ENCODE measurements at regions not wholly inside any gene's neighbourhood (a gene's known extent, or its start where the extent isn't known, plus 50 kb on each side); places are given as distances from the start of the nearest gene placed in this dataset.

DNA sequence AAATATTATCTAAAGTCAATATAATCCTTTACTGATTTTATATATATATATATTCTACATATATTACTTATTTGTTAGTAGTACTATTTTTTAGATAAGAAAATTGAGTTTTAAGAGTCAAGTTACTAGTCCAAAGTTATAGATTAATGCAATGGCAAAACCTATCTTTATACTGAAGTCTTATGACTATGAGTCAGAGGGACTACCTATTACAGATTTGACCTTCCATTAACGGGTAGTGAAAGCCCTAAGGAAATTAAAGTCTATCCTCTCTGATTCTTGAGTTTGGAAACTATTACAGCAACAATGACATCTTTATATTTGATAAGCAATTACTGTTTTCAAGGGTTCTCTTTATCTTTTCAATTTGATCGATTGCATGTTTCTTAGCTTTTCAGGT, 315.8 kb downstream of the CASP12 start:
- Histone ChIP-seq H3K27me3 (ENCODE audit: insufficient read depth, low read length) (no peaks in the 10 kb centered on the region), H3K4me3 (ENCODE audit: low read length) (no peak overlapping the region), H3K4me1 (ENCODE audit: insufficient read depth, low read length) (peaks cover 6% of the 10 kb centered on the region), H3K9me3 (ENCODE audit: low read length) (no peaks in the 10 kb centered on the region), H3K36me3 (ENCODE audit: insufficient read depth, low read length) (no peaks in the 10 kb centered on the region), H2AFZ (ENCODE audit: low read depth, low read length) (no peak overlapping the region)

DNA sequence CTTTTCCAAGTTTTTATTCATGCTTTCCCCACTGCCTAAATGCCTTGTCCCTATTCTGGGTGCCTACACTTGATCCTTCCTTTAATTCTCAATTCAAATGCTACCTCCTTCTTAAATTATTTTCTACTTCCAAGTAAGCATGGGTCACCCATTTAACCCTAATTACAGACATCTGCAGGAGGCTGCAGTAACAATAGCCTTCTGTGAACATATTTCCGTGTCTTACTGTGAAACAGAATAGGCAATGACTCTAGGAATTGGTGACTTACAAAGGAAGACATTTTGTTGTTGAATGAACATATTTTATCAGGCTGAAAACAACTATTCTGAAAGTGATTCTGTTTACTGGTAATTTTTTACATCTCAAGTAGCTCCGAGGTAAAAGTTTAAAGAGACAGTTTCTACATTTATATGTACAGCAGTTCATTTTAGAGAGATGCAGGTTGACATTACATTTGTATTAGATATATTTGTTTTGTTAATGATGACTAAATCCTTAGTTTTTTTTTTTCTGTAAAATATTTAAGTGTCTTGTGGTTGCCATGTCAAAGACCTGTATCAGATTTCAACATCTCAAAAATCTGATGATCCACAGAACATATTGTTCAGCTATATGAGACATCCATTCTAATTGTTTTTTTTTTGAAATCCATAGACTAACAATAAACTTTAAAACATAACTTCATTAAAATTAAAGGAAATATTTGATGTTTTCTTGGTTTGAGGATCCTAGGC, 316.8 kb downstream of the CASP12 start:
- peak overlapping the region; percentile 61 for H2AFZ ChIP-seq (ENCODE audit: low read depth, low read length)
- no peaks in the 10 kb centered on the region for H3K9me3 ChIP-seq (ENCODE audit: low read length)
- no peak overlapping the region for H3K4me3 ChIP-seq (ENCODE audit: low read length)
- H3K4me1 ChIP-seq (ENCODE audit: insufficient read depth, low read length), result peaks cover 6% of the 10 kb centered on the region
- no peaks in the 10 kb centered on the region for H3K27me3 ChIP-seq (ENCODE audit: insufficient read depth, low read length)
- no peaks in the 10 kb centered on the region for H3K36me3 ChIP-seq (ENCODE audit: insufficient read depth, low read length)

DNA sequence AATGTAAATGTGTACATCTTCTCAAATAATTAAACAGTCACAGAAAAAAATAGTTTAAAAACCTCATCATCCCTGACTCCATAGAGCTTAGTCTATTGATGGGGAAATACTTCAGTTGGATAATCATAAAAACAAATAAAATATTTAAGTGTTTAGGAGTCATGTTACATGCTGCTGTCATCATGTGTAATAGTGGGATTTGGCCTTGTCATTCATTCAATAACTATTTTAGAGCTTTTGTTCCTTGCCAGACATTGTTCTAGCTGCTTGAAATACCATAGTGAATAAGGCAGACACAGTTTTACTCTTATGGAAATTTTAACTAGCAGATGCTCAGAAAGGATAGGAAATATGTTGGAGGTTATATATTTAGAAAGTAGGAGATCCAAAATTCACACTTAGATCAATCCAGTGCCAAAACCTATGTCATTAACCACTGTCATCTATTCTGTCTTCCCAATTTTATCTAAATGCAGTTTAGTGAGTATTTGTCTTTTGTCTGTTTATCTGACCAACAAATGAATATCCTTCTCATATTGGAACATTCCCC, 324.7 kb downstream of the CASP12 start:
- H2AFZ ChIP-seq (ENCODE audit: low read depth, low read length), result no peak overlapping the region
- H3K4me1 ChIP-seq (ENCODE audit: insufficient read depth, low read length), result peaks cover 23% of the 10 kb centered on the region
- no peaks in the 10 kb centered on the region for H3K27me3 ChIP-seq (ENCODE audit: insufficient read depth, low read length)
- H3K36me3 ChIP-seq (ENCODE audit: insufficient read depth, low read length), result no peaks in the 10 kb centered on the region
- no peak overlapping the region for H3K4me3 ChIP-seq (ENCODE audit: low read length)
- H3K9me3 ChIP-seq (ENCODE audit: low read length), result no peaks in the 10 kb centered on the region

DNA sequence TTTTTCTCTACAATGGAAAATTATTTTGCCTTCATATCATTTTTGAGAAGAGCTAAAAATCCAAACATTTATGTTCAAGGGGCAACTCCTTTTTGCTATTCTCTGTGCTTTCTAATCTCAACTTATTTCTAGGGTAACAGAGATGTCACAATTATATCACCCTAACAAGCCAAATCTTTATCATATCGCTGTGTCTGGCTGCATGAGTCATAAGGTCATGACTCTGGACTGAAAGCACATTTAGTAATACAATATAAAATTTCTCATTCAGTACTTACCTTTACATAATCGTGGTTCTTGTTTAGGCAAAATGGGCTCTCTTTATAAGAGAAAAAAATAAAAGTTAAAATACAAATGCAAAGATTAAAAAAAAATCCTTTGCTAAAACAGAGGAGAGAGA, 326.0 kb downstream of the CASP12 start:
- Histone ChIP-seq H3K27me3 (ENCODE audit: insufficient read depth, low read length) (no peaks in the 10 kb centered on the region), H3K4me1 (ENCODE audit: insufficient read depth, low read length) (peaks cover 23% of the 10 kb centered on the region), H3K4me3 (ENCODE audit: low read length) (no peak overlapping the region), H3K9me3 (ENCODE audit: low read length) (no peaks in the 10 kb centered on the region), H3K36me3 (ENCODE audit: insufficient read depth, low read length) (no peaks in the 10 kb centered on the region), H2AFZ (ENCODE audit: low read depth, low read length) (no peak overlapping the region)

DNA sequence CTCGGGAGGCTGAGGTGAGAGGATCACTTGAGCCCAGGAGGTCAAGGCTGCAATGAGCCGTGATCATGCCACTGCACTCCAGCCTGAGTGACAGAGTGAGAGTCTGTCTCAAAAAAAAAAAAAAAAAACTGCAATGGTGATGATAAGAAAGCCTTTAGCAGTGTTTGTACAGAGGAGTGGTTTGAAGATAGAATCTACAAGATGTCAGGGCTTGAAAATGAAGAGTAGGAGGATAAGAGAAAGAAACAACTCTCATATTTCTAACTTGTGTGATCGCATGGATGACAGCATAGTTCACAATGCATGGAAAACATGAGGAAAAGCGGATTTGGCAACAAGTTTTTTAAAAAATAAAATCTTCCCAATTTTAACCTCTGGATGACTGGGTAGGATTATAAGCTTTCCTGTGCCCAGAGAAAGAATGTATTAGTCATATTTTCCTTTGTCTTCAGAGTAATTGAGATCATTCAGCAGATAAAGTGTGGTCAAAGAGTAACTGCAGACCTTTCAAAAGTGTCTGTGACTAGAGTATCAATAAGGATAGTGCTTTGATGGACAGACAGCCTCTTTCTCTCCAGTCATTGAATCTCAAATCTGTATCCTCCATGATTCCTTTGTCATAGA, 328.1 kb downstream of the CASP12 start:
- Histone ChIP-seq H3K36me3 (ENCODE audit: insufficient read depth, low read length) (no peaks in the 10 kb centered on the region), H3K9me3 (ENCODE audit: low read length) (no peaks in the 10 kb centered on the region), H3K27me3 (ENCODE audit: insufficient read depth, low read length) (no peaks in the 10 kb centered on the region), H2AFZ (ENCODE audit: low read depth, low read length) (peak overlapping the region; percentile 58), H3K4me1 (ENCODE audit: insufficient read depth, low read length) (peaks cover 23% of the 10 kb centered on the region), H3K4me3 (ENCODE audit: low read length) (no peak overlapping the region)

DNA sequence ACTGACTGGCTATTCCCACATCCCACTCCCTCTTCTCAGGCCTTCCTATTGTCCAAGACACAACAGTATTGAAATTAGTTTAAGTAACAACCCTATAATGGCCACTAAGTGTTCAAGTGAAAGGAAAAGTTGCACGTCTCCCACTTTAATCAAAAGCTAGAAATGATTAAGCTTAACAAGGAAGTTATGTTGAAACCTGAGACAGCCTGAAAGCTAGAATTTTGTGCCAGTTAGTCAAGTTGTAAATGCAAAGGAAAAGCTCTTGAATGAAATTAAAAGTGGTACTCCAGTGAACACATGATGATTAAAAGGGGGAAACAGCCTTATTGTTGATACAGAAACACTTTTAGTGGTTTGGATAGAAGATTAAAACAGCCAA, 332.7 kb downstream of the CASP12 start:
- Histone ChIP-seq H3K27me3 (ENCODE audit: insufficient read depth, low read length) (no peaks in the 10 kb centered on the region), H3K4me1 (ENCODE audit: insufficient read depth, low read length) (peaks cover 12% of the 10 kb centered on the region), H2AFZ (ENCODE audit: low read depth, low read length) (no peak overlapping the region), H3K4me3 (ENCODE audit: low read length) (no peak overlapping the region), H3K9me3 (ENCODE audit: low read length) (no peaks in the 10 kb centered on the region), H3K36me3 (ENCODE audit: insufficient read depth, low read length) (no peaks in the 10 kb centered on the region)

DNA sequence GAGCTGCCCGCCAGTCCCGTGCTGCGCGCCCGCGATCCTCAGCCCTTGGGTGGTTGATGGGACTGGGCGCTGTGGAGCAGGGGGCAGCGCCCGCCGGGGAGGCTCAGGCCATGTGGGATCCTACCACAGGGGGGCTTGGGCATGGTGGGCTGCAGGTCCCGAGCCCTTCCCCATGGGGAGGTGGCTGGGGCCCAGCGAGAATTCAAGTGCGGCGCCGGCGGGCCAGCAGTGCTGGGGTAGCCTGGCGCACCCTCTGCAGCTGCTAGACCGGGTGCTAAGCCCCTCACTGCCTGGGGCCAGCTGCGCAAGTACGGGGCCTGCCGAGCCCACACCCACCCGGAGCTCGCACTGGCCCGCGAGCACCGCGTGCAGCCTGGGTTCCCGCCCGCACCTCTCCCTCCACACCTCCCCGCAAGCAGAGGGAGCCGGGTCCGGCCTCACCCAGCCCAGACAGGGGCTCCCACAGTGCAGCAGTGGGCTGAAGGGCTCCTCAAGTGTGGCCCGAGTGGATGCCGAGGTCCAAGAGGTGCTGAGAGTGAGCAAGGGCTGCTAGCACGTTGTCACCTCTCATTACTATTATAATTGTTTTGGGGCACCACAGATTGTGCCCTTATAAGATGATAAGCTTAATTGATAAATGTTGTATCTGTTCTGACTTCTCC, 333.2 kb downstream of the CASP12 start:
- H3K36me3 ChIP-seq (ENCODE audit: insufficient read depth, low read length), result no peaks in the 10 kb centered on the region
- no peak overlapping the region for H2AFZ ChIP-seq (ENCODE audit: low read depth, low read length)
- no peaks in the 10 kb centered on the region for H3K9me3 ChIP-seq (ENCODE audit: low read length)
- H3K4me1 ChIP-seq (ENCODE audit: insufficient read depth, low read length), result peaks cover 6% of the 10 kb centered on the region
- H3K4me3 ChIP-seq (ENCODE audit: low read length), result no peak overlapping the region
- no peaks in the 10 kb centered on the region for H3K27me3 ChIP-seq (ENCODE audit: insufficient read depth, low read length)

DNA sequence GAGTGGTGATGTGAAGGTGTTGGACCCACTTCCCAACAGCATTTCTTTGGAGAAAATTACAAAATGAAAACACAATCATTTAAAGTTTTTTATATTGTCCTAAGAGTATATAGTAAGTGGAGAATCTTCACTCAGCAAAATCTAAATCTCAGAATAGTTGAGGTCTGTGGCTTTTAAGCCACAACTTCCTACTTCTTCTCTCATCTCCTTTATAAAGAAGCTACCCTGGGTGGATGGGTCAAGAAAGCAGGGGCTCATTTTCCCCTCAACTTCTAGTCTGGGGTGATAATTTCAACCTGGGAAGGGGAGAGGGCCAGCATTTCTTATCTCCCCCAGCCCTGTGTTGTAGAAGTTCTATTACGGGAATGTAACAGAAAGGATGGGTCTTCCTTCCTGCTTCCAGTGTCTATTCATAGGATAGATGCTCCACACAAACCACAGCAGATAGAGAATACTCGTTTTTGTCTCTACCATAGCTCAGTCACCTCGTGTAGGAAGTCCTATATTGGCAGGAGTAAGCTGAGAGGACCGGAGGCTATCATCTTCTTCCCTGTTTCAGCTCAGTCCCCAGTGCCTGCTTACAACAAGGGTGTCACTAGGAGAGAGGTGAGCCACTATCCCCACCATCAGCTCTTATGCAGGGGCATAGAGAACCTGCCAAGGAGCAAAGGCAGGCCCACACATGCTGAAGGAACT, 341.5 kb downstream of the CASP12 start:
- H3K4me1 ChIP-seq (ENCODE audit: insufficient read depth, low read length), result peaks cover 5% of the 10 kb centered on the region
- H3K4me3 ChIP-seq (ENCODE audit: low read length), result no peak overlapping the region

DNA sequence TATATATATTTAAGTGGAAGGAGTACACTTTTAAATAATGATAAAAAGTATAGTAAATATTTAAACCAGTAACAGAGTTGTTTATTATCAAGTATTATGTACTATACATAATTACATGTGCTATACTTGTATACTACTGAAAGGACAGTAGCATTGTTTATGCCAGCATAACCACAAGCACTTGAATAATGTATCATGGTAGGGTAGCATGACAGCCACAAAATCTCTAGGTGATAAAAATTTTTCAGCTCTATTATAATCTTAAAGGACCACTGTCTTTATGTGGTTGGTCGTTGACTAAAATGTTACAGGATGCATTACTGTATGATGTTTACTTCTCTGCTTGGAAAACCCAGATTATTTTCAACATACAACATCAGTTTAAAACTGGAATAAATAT, 349.2 kb downstream of the CASP12 start:
- Histone ChIP-seq H3K4me1 (ENCODE audit: insufficient read depth, low read length) (no peaks in the 10 kb centered on the region), H3K9me3 (ENCODE audit: low read length) (no peaks in the 10 kb centered on the region), H2AFZ (ENCODE audit: low read depth, low read length) (no peak overlapping the region), H3K27me3 (ENCODE audit: insufficient read depth, low read length) (no peaks in the 10 kb centered on the region), H3K36me3 (ENCODE audit: insufficient read depth, low read length) (no peaks in the 10 kb centered on the region), H3K4me3 (ENCODE audit: low read length) (no peak overlapping the region)

More for the DNA sequence above, 341.5 kb downstream of the CASP12 start:
- no peaks in the 10 kb centered on the region for H3K9me3 ChIP-seq (ENCODE audit: low read length)
- H2AFZ ChIP-seq (ENCODE audit: low read depth, low read length), result no peak overlapping the region
- no peaks in the 10 kb centered on the region for H3K27me3 ChIP-seq (ENCODE audit: insufficient read depth, low read length)
- no peaks in the 10 kb centered on the region for H3K36me3 ChIP-seq (ENCODE audit: insufficient read depth, low read length)

DNA sequence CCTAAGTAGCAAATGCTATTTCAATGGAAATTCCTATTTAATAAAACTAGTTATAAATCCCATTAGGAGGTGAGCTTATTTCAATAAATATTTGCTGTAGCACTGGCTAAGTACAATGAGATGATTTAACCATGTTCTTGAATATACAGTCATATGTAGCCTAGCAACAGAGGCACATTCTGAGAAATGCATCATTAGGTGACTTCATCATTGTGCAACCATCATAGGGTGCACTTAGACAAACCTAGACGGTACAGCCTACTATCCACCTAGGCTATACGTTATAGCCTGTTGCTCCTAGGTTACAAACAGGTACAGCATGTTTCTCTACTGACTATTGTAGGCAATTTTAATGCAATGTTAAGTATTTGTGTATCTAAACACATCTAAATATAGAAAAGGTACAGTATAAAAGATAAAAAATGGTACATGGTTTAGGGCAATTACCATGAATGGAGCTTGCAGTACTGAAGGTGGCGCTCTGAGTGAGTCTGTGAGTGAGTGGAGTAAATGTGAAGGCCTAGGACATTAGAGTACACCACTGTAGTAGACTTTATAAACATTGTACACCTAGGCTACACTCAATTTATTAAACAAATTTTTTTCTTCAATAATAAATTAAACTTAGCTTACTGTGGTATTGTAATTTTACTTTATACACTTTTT, 350.1 kb downstream of the CASP12 start:
- no peaks in the 10 kb centered on the region for H3K4me1 ChIP-seq (ENCODE audit: insufficient read depth, low read length)
- H3K4me3 ChIP-seq (ENCODE audit: low read length), result no peak overlapping the region
- H3K27me3 ChIP-seq (ENCODE audit: insufficient read depth, low read length), result no peaks in the 10 kb centered on the region
- H2AFZ ChIP-seq (ENCODE audit: low read depth, low read length), result no peak overlapping the region
- H3K9me3 ChIP-seq (ENCODE audit: low read length), result no peaks in the 10 kb centered on the region
- H3K36me3 ChIP-seq (ENCODE audit: insufficient read depth, low read length), result no peaks in the 10 kb centered on the region

DNA sequence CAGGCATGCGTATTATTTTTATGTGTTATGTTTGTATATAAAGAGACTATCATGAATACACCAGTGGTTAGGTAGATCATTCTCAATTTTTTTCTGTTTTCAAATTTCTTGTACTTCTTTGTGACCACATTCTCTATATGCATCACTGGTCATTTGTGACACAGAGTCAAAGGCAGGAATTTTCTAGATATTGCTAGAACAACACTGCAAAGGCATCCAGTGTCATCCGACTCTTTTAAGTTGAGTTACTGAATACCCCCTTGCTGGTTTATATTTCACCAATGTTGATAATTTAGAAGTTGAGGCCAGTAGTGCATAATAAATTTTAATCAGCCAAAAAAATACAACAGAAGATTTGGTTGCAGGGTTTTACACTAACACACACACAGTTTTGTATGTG, 351.8 kb downstream of the CASP12 start:
- Histone ChIP-seq H3K36me3 (ENCODE audit: insufficient read depth, low read length) (no peaks in the 10 kb centered on the region), H3K4me3 (ENCODE audit: low read length) (no peak overlapping the region), H3K27me3 (ENCODE audit: insufficient read depth, low read length) (no peaks in the 10 kb centered on the region), H3K4me1 (ENCODE audit: insufficient read depth, low read length) (no peaks in the 10 kb centered on the region), H3K9me3 (ENCODE audit: low read length) (no peaks in the 10 kb centered on the region), H2AFZ (ENCODE audit: low read depth, low read length) (no peak overlapping the region)

DNA sequence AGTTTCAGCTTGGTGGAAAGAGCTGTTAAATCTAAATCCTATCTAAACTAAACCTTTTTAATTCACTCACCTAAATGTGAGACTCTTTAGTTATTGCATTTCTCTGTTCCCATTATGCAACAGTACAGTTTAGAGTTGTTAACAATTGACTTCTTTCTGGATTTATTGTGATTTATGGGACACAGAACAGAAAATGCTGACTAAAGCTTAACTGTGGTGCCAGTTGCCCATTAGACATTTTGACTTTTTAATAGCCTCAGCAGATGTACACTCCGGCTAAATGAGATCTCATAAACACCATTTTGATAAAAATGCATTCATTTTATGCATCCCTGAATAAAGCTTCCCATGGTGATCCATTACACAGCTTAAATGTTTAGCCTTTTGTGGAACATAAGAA, 356.6 kb downstream of the CASP12 start:
- Histone ChIP-seq H3K36me3 (ENCODE audit: insufficient read depth, low read length) (no peaks in the 10 kb centered on the region), H3K4me1 (ENCODE audit: insufficient read depth, low read length) (no peaks in the 10 kb centered on the region), H2AFZ (ENCODE audit: low read depth, low read length) (no peak overlapping the region), H3K9me3 (ENCODE audit: low read length) (no peaks in the 10 kb centered on the region), H3K27me3 (ENCODE audit: insufficient read depth, low read length) (no peaks in the 10 kb centered on the region), H3K4me3 (ENCODE audit: low read length) (no peak overlapping the region)
